Adrenal gland (tissue), 9 donors: ENCODE measurements at regions not wholly inside any gene's neighbourhood (a gene's known extent, or its start where the extent isn't known, plus 50 kb on each side); places are given as distances from the start of the nearest gene placed in this dataset.

ENCODE experiments used
- DNase-seq, 7 donors: peaks; one replicate each; pipeline ENCODE4 v3.0.0-alpha.2; 2019 to 2020
- H3K27ac ChIP-seq, 5 donors: fragments of 200-600 bp; sonication (generic) in 4 of 5; 1 replicate in 3 of 5; 2 replicates in 2 of 5; pipeline versions ENCODE4 v1.5.1 to v1.8.0; 2016 to 2020; ENCODE audit warnings: mild to moderate bottlenecking in 1 of 5
- H3K27me3 ChIP-seq: fragments of 200-600 bp; 2 replicates; pipeline ENCODE4 v1.8.0; 2021
- H3K36me3 ChIP-seq, 2 donors: fragments of 200-600 bp; replicated peaks in 1 of 2; 1 replicate in 1 of 2; 2 replicates in 1 of 2; pipeline versions ENCODE4 v1.5.1 to v1.8.0; 2018 to 2022
- H3K4me1 ChIP-seq, 2 donors: fragments of 200-600 bp; replicated peaks in 1 of 2; 1 replicate in 1 of 2; 2 replicates in 1 of 2; pipeline versions ENCODE4 v1.5.1 to v1.8.0; 2018 to 2021
- H3K4me3 ChIP-seq, 4 donors: fragments of 200-600 bp; sonication (generic) in 3 of 4; one replicate each; pipeline ENCODE4 v1.5.1; 2016 to 2018
- H3K9me3 ChIP-seq, 3 donors: fragments of 200-600 bp; sonication (generic) in 1 of 3; replicated peaks in 1 of 3; 1 replicate in 2 of 3; 2 replicates in 1 of 3; pipeline versions ENCODE4 v1.5.1 to v1.8.0; 2016 to 2021
- CTCF ChIP-seq, 6 experiments: fragments of 450-650 bp in 4 of 6; fragments of 200-600 bp in 2 of 6; sonication (generic) in 1 of 6; IDR thresholded peaks; 1 replicate in 5 of 6; 2 replicates in 1 of 6; pipeline versions ENCODE4 v1.5.1 to v1.8.0; 2016 to 2021; ENCODE audit warnings: antibody characterized with exemption in 6 of 6, mild to moderate bottlenecking in 2 of 6, moderate library complexity in 1 of 6
- POLR2A ChIP-seq, 2 donors: fragments of 450-650 bp; IDR thresholded peaks; one replicate each; pipeline ENCODE4 v1.6.1; 2017; ENCODE audit warnings: antibody characterized with exemption in 2 of 2, mild to moderate bottlenecking in 2 of 2, moderate library complexity in 1 of 2
- WGBS, 4 donors: extraction: QIAGEN DNeasy Blood & Tissue Kit in 2 of 4; methylation state at CpG; one replicate each; pipeline versions ENCODE4 v1.1.5 to v1.1.7; 2013 to 2017; 5-methylcytosine and 5-hydroxymethylcytosine counted together
- intact Hi-C, 2 donors: fragments of 100-400 bp; cut with DNase I; formaldehyde crosslinking; loops; one replicate each; pipeline versions ENCODE4 v1.14.1 to v1.15.0; 2022 to 2023
- donor health status: healthy with polysubstance abuse.
- donor health status: Bipolar disorder and iron deficiency.
- donor health status: DM: yes; HTN: yes; CAD: no.
- donor health status: DM: no; HTN: no; CAD: no.
- donor health status: DM: no; HTN: no; CAD: no.

DNA sequence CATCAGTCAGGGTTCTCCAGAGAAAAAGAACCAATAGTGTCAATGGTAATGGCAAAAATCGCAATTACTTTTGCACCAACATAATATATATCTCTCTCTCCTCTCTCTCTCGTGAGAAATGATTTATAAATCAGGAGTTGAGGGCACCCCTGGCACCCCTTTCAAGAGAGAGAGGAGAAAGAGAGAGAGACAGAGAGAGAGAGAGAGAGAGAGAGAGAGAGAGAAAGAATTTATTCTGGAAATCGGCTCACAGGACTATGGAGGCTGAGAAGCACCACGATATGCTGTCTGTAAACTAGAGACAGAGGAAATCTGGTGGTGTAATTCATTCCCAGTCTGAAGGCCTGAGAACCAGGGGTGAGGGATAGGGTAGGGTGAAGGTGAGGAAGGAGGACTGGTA is 201.9 kb upstream of the MAP3K7 start:
- no peak for DNase-seq
- H3K4me3 ChIP-seq: no peak overlapping the region
- 55 to 73% (median 60%) methylated on average over 4 of the region's 4 CpGs for WGBS, 4 donors
- no peaks in the 10 kb centered on the region for H3K36me3 ChIP-seq
- intact Hi-C loops: no loop called here
- H3K27ac ChIP-seq: no peak overlapping the region
- H3K27me3 ChIP-seq: no peaks in the 10 kb centered on the region
- H3K4me1 ChIP-seq: no peaks in the 10 kb centered on the region
- TF ChIP-seq POLR2A (IDR thresholded peaks at IDR 0.05) (no peak), CTCF (IDR thresholded peaks at IDR 0.05) (no peak)
- H3K9me3 ChIP-seq: no peaks in the 10 kb centered on the region

DNA sequence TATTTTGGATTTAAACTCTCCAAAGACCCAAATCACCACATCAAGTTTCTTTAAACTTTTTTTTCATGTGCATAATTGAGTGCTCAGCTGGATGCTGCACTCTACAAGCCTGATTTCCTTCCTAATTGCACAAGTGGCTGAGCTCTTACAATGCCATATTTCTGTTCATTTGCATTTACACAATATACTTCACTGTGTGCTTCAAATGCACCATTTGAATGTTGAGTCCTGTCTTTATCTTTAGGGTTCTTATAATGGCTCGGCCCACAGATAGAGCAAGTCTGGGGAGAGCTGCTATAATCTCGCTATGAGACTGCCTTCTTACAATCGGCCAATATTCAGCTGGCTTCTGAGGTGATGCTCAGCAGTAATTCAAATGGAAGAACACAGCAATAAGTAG is 200.6 kb upstream of the MAP3K7 start:
- no peaks in the 10 kb centered on the region for H3K36me3 ChIP-seq
- 50 to 61% (median 61%) methylated on average over 3 of the region's 3 CpGs for WGBS, 4 donors
- no peaks in the 10 kb centered on the region for H3K27me3 ChIP-seq
- no peaks in the 10 kb centered on the region for H3K4me1 ChIP-seq
- no peak overlapping the region for H3K27ac ChIP-seq
- intact Hi-C loops: no loop called here
- no peak for DNase-seq
- no peaks in the 10 kb centered on the region for H3K9me3 ChIP-seq
- H3K4me3 ChIP-seq: no peak overlapping the region
- TF ChIP-seq CTCF (IDR thresholded peaks at IDR 0.05) (no peak), POLR2A (IDR thresholded peaks at IDR 0.05) (no peak)

GRCh38 chr6:90780778-90781177 is 193.9 kb upstream of the MAP3K7 start:
- intact Hi-C loops: no loop called here
- no peak overlapping the region for H3K27ac ChIP-seq
- no peaks in the 10 kb centered on the region for H3K9me3 ChIP-seq
- WGBS, 4 donors: 84 to 90% (median 88%) methylated on average over 3 of the region's 3 CpGs
- no peak overlapping the region for H3K4me3 ChIP-seq
- no peak for TF ChIP-seq POLR2A (IDR thresholded peaks at IDR 0.05)
- TF ChIP-seq CTCF (IDR thresholded peaks at IDR 0.05): no peak
- no peaks in the 10 kb centered on the region for H3K27me3 ChIP-seq
- H3K36me3 ChIP-seq: no peaks in the 10 kb centered on the region
- no peak for DNase-seq
- H3K4me1 ChIP-seq: no peaks in the 10 kb centered on the region

GRCh38 chr6:90780141-90780540 is 193.3 kb upstream of the MAP3K7 start:
- no peak for DNase-seq
- Histone ChIP-seq H3K36me3 (no peaks in the 10 kb centered on the region), H3K4me1 (no peaks in the 10 kb centered on the region), H3K27ac (no peak overlapping the region), H3K27me3 (no peaks in the 10 kb centered on the region), H3K4me3 (no peak overlapping the region), H3K9me3 (no peaks in the 10 kb centered on the region)
- TF ChIP-seq CTCF (IDR thresholded peaks at IDR 0.05): no peak
- no peak for TF ChIP-seq POLR2A (IDR thresholded peaks at IDR 0.05)
- intact Hi-C loops: no loop called here
- WGBS, 4 donors: 60 to 79% (median 71%) methylated on average over 1 of the region's 1 CpG
